Stimulated activated CD8-positive, alpha-beta memory T cell treated with anti-CD3 and anti-CD28 coated beads, Interleukin-7, amount 100 ng/mL, for 4 hours (primary cell): ENCODE measurements at regions not wholly inside any gene's neighbourhood (a gene's known extent, or its start where the extent isn't known, plus 50 kb on each side); places are given as distances from the start of the nearest gene placed in this dataset.

Experiments
- DNase-seq, 2 donors: peaks; one replicate each; pipeline ENCODE4 v3.0.0-alpha.2; 2020; ENCODE audit warnings: low read depth in 2 of 2

DNA sequence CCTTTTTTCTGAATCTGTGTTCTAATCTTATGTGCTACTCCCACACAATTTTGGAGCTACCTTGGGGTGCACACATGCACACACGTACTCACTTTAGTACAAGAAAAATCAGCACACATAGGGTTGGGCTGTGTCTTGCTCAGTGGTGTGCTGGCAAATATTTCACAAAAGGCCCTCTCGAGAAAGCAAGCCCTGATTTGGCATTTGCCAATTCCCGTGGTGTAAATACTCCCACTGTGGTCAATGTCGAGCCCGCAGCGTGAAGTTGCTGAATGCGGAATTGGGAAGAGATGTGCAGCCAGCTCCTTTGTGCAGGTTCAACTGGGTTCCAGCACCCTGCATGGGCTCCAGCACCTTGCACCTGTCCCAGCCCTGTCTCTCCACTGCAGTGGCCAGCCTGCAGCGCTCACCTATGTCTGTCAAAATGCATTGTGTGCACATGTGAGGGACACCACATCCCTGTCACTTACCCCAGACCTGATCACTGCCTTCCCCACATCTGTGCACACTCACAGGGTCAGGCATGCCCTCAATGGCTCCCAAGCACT, 78.4 kb upstream of the WNT4 start:
- DNase-seq = no peak

- DNase-seq = no peak
Observed at GRCh38 chr1:22222723-22223122, 79.8 kb upstream of the WNT4 start.

- no peak for DNase-seq
Observed at GRCh38 chr1:22223176-22223575, 80.3 kb upstream of the WNT4 start.

DNA sequence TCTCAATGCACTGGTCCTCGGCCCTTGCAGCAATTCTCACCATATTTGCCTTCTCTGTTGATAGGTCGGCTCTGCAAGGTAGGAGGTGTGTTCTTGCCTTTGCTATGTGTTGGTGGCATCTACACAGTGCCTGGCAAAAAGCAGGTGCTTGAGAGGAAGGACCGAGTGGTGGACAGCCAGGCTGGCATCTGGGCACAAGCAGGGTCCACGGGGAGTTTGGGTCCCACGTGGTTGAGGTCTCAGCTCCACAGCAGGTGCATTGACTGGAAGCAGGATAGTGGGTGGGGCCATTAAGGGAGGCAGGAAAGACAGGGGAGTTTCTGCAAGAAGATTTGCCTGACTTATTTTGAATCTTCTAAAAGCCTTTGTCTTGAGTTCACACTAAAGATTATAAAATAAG, 81.2 kb upstream of the WNT4 start:
- no peak for DNase-seq

GRCh38 chr1:22224631-22225030, 81.7 kb upstream of the WNT4 start:
- no peak for DNase-seq

DNA sequence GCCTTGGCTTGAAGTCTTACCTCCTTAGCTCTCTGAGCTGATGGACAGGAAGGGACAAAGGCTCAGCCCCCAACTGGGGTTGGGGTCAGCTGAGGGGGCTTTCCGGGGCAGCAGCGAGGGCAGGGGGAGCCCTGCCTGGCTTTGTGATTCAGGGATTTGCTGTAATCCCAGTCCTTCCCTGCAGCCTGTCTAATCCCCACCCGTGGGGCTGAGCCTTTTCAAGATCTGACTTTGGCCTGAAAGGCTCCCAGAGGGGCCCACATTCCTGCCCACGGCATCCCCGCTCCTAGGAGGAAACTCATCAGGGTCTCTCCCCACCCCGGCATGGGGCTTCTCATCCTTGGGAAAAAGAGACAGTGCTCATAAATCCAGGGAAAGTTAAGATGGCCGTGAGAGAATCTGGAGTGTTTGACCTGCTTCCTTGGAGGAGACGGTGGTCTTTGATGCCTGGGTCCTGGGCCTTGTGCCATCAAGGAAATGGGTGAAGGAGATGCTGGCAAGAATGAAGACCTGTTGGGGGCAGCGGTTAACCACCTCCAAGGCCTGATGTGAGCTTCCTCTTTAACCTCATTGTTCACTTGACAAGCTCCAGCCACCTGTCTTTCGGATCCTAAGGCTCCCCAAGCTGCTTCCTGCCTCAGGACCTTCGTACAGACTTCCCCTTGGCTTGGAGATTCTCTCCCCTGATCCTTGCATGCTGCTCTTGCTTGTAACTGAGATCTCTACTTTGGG, 83.1 kb upstream of the WNT4 start:
- DNase-seq = no peak

- DNase-seq = no peak
Observed at GRCh38 chr1:22228074-22228473, 85.2 kb upstream of the WNT4 start.

GRCh38 chr1:22228505-22228911, 85.6 kb upstream of the WNT4 start:
- DNase-seq = no peak

GRCh38 chr1:22229379-22229778, 86.5 kb upstream of the WNT4 start:
- no peak for DNase-seq

DNA sequence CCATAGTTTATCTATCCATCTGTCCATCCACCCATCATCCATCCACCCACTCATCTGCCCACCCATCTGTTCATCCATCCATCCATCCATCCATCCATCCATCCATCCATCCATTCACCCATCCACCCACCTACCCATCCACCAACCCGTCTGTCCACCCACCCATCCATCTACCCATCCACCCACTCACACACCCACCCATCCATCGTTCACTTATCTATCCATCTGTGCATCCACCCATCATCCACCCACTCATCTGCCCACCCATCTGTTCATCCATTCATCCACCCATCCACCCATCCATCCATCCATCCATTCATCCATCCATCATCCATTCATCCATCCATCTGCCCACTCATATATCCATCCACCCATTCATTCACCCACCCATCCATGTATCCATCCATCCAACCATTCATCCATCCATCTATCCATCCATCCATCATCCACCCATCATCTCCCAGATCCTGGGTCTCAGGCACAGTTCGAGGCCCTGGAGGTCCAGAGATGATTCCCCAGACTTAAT, 88.2 kb upstream of the WNT4 start:
- no peak for DNase-seq

DNA sequence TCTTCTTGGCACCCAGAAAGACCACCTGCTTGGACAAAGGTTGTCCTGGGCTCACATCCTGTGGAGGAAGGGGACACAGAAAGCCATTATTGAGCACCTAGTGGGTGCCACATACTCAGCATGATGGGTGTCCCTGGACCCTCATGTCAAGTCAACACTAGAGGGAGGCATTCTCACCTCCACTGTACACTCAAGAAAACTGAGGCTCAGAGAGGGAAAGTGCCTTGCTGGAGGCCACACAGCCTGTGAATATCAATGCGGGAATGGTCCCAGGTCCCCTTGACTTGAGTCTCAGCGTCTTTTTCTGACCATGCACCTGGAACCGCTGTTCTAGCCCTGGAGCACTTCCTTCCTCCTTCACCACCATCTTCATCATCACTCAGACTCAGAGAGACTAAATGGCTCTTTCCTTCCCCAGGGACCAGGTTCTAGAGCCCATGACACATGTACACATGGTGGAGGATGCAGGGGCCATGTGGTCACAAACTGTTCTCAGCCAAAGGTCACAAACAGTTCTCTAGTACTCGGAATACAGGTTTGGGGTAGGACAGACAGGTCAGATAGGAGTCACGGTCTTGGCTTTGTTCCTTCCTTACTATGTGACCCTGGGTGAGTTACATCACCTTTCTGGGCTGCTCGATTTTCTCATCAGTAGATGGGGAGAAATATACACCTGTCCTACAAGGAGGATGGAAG, 89.2 kb upstream of the WNT4 start:
- no peak for DNase-seq

DNA sequence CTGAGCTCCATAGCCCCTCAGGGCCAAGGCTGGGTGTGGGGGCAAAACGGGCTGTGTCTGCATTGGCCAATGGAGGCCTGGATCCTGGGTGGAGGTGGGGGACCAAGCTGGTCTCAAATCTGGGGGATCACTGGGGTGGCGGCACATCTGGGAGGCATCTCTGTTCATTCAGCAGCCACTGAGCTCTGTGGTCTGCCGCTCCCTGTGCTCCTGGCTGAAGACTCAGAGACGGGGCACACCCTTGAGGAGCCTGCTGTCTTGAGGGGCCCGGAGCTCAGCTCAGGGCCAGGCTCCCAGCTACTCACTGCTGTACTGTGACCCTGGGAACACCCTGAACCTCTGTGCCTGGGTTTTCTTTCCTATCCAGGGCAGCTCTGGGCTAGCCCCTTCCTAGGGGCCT, 90.3 kb upstream of the WNT4 start:
- no peak for DNase-seq

DNA sequence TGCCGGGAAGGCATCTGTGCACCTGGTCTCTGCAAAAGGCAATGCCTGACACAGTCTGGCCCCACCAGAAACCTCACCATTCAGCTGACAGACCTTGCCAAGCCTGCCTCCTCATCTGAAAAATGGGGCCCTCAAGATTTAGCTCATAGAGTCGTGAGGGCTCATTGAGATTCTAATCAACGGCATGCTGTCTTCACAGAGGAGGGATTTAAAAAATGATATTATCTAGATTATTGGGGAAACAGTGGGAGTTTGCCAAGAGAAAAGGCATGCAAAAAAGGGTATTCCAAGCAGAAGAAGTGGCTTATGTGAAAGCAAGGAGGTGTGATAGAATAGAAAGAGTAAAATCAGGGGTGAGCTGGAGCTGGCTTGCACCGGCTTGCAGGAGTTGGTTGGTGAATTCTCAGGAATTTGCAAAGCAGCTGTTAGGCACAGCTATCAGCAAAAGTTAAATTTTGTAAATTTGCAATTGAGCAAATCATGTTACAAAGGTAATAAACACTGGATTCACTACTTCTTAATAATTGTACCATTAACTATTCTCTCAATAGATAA, 91.7 kb upstream of the WNT4 start:
- no peak for DNase-seq

DNA sequence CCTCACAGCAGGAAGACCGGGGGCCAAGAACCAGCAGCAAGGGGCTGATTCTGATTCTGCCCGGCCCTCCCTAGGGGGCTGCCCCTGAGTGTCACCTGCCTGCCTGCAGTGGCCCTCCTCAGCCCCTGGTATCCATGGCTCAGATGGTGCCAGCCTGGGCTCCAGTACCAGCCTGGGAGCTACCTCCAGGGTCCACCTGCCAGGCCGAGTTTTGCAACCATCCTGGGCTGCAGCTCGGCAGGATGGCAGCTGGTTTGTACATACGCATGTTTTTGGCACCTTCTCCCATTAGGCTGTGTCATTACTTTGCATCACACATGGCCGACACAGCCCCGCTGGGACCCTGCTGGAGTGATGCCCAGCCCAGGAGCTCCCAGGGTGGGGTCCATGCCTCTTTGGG, 93.3 kb upstream of the WNT4 start:
- no peak for DNase-seq

- DNase-seq = no peak
Observed at GRCh38 chr1:22236900-22237299, 94.0 kb upstream of the WNT4 start.

- DNase-seq = no peak
Observed at GRCh38 chr1:22237433-22238093, 94.7 kb upstream of the WNT4 start.

- no peak for DNase-seq
Observed at GRCh38 chr1:22238356-22239224, 95.7 kb upstream of the WNT4 start.

GRCh38 chr1:22239378-22239777, 96.5 kb upstream of the WNT4 start:
- DNase-seq = no peak

- no peak for DNase-seq
Observed at GRCh38 chr1:22241250-22241649, 98.4 kb upstream of the WNT4 start.

- DNase-seq = no peak
Observed at GRCh38 chr1:22241811-22242210, 98.9 kb upstream of the WNT4 start.

DNA sequence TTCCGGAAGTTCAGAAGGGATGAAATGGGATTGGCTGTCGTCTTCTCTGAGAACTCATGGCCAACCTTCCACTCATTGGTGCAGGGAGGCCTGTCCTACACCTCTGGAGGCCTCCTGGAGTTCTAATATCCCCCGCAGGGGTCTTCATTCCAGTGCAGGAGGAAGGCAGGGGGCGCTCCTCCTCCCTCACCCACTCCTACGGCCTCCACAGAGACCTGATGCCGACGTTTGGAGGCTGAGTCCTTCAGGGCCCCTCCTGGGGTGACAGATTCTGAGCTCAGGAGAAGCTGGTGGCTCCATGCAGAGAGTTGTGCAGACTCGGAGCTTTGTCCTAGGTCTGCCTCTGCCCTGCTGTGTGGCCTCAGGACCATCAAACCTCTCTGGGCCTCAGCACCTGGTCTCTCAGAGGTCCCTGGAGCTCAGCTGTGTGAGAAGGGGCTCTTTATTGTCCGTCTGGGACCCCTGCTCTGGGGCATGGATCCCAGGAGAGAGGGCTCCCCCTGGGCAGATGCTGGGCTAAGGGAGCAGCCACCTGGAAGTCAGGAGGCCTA, 102.3 kb upstream of the WNT4 start:
- DNase-seq = no peak
